PC-3 (cell line): ENCODE measurements at regions not wholly inside any gene's neighbourhood (a gene's known extent, or its start where the extent isn't known, plus 50 kb on each side); places are given as distances from the start of the nearest gene placed in this dataset.

ENCODE experiments used
- ATAC-seq: fragments of 200-7000 bp; cut with Tn5 transposase; 2 replicates; pipeline ENCODE4 v1.9.1; 2020; ENCODE audit warnings: mild to moderate bottlenecking, moderate library complexity
- BruUV-seq: library from RNA; stranded (reverse); fragments of 400-500 nt; replicated peaks from 2 replicates; lab custom pipeline; 2021; lab: Mats Ljungman, UMichigan
- CTCF ChIA-PET: fragments of 300-600 bp; sonication (Branson Sonifier 250); formaldehyde crosslinking; loops from one replicate; lab custom pipeline; 2022; ENCODE audit warnings: antibody characterized with exemption; lab: Charles Lee
- POLR2A ChIA-PET: fragments of 300-600 bp; sonication (Branson Sonifier 250); formaldehyde crosslinking; loops from one replicate; lab custom pipeline; 2022; ENCODE audit warnings: antibody characterized with exemption; ENCODE audit not compliant: unreplicated experiment; lab: Charles Lee
- DNase-seq: peaks from one replicate; pipeline ENCODE4 v3.0.0-alpha.2; 2015
- H2AFZ ChIP-seq: fragments of 300-600 bp; sonication (generic); 2 replicates; pipeline ENCODE4 v1.6.0; 2016; ENCODE audit warnings: antibody characterized with exemption, low read length
- H3F3A ChIP-seq: fragments of 300-600 bp; sonication (generic); one replicate; pipeline ENCODE4 v1.6.0; 2017; ENCODE audit warnings: antibody characterized with exemption, low read length, control low read depth, mild to moderate bottlenecking; ENCODE audit not compliant: unreplicated experiment
- H3K27ac ChIP-seq: fragments of 300-600 bp; sonication (generic); 2 replicates; pipeline ENCODE4 v1.5.1; 2016; ENCODE audit warnings: mild to moderate bottlenecking, low read length
- H3K27me3 ChIP-seq: fragments of 300-600 bp; sonication (generic); 2 replicates; pipeline ENCODE4 v1.6.1; 2016; ENCODE audit warnings: low read length, mixed read lengths
- H3K36me3 ChIP-seq: fragments of 300-600 bp; sonication (generic); 2 replicates; pipeline ENCODE4 v1.6.1; 2016; ENCODE audit warnings: low read depth, mixed run types, low read length, mixed read lengths
- H3K4me1 ChIP-seq: fragments of 300-600 bp; sonication (generic); 2 replicates; pipeline ENCODE4 v1.5.1; 2016; ENCODE audit warnings: low read length; ENCODE audit not compliant: insufficient read depth
- H3K4me2 ChIP-seq: fragments of 300-600 bp; sonication (generic); 2 replicates; pipeline ENCODE4 v1.6.0; 2016; ENCODE audit warnings: low read length
- H3K4me3 ChIP-seq: fragments of 300-600 bp; sonication (generic); 2 replicates; pipeline ENCODE4 v1.5.1; 2016; ENCODE audit warnings: mild to moderate bottlenecking, low read length, mixed read lengths
- H3K79me2 ChIP-seq: fragments of 300-600 bp; sonication (generic); 2 replicates; pipeline ENCODE4 v1.6.1; 2017; ENCODE audit warnings: low read length, mixed read lengths
- H3K9ac ChIP-seq: fragments of 300-600 bp; sonication (generic); 2 replicates; pipeline ENCODE4 v1.6.0; 2016; ENCODE audit warnings: mild to moderate bottlenecking, low read length
- H3K9me2 ChIP-seq: fragments of 300-600 bp; sonication (generic); replicated peaks from 2 replicates; pipeline ENCODE4 v1.6.1; 2016; ENCODE audit warnings: mixed run types, low read length, mixed read lengths
- H3K9me3 ChIP-seq: fragments of 300-600 bp; sonication (generic); 2 replicates; pipeline ENCODE4 v1.6.1; 2016; ENCODE audit warnings: low read length, mixed read lengths
- H4K20me1 ChIP-seq: fragments of 300-600 bp; sonication (generic); 2 replicates; pipeline ENCODE4 v1.6.1; 2016; ENCODE audit warnings: low read length, mixed read lengths
- CTCF ChIP-seq: fragments of 300-600 bp; sonication (generic); conservative IDR thresholded peaks from 2 replicates; pipeline ENCODE4 v1.5.1; 2017; ENCODE audit warnings: antibody characterized with exemption, low read depth, mild to moderate bottlenecking, low read length
- EZH2 ChIP-seq: fragments of 300-600 bp; sonication (generic); IDR thresholded peaks from one replicate; pipeline ENCODE4 v1.6.1; 2017; ENCODE audit warnings: antibody characterized with exemption, mild to moderate bottlenecking, low read length; ENCODE audit not compliant: unreplicated experiment
- EZH2phosphoT487 ChIP-seq: fragments of 300-600 bp; sonication (generic); IDR thresholded peaks from 2 replicates; pipeline ENCODE4 v1.6.1; 2018; ENCODE audit warnings: mild to moderate bottlenecking, antibody characterized with exemption, low read length, borderline replicate concordance
- intact Hi-C: fragments of 100-400 bp; cut with micrococcal nuclease; formaldehyde crosslinking; loops from 2 replicates; pipeline ENCODE4 v1.9.0; 2023

- Histone ChIP-seq H3K9me2 (no peaks in the 10 kb centered on the region), H2AFZ (no peak overlapping the region), H3K27me3 (peaks cover 95% of the 10 kb centered on the region), H3K79me2 (no peaks in the 10 kb centered on the region), H3K4me3 (no peak overlapping the region), H3F3A (no peaks in the 10 kb centered on the region), H3K27ac (no peak overlapping the region), H3K9me3 (no peaks in the 10 kb centered on the region), H3K36me3 (no peaks in the 10 kb centered on the region), H3K4me1 (no peaks in the 10 kb centered on the region), H3K9ac (no peak overlapping the region), H4K20me1 (no peaks in the 10 kb centered on the region), H3K4me2 (no peak overlapping the region)
- CTCF ChIA-PET = no interaction called here
- no TSS peak for BruUV-seq
- no peak for TF ChIP-seq EZH2phosphoT487
- no peak for TF ChIP-seq CTCF
- no peak for TF ChIP-seq EZH2
- DNase-seq (no peak), ATAC-seq (no peak)
- POLR2A ChIA-PET = no interaction called here
- intact Hi-C loops = no loop called here
Observed at GRCh38 chr2:883260-883802, 67.3 kb upstream of the SNTG2 start.

GRCh38 chr2:881204-881918 lies 69.3 kb upstream of the SNTG2 start:
- no peak overlapping the region for H3K4me3 ChIP-seq
- no peaks in the 10 kb centered on the region for H3F3A ChIP-seq
- H3K27ac ChIP-seq = no peak overlapping the region
- no peak overlapping the region for H2AFZ ChIP-seq
- POLR2A ChIA-PET = no interaction called here
- intact Hi-C loops = no loop called here
- peaks cover 94% of the 10 kb centered on the region for H3K27me3 ChIP-seq
- ATAC-seq (no peak), DNase-seq (no peak)
- H3K9me3 ChIP-seq = no peaks in the 10 kb centered on the region
- no TSS peak for BruUV-seq
- no peaks in the 10 kb centered on the region for H3K79me2 ChIP-seq
- H3K9ac ChIP-seq = no peak overlapping the region
- TF ChIP-seq CTCF (no peak), EZH2phosphoT487 (no peak), EZH2 (no peak)
- H3K4me1 ChIP-seq = no peaks in the 10 kb centered on the region
- no peaks in the 10 kb centered on the region for H4K20me1 ChIP-seq
- CTCF ChIA-PET = no interaction called here
- H3K36me3 ChIP-seq = no peaks in the 10 kb centered on the region
- no peaks in the 10 kb centered on the region for H3K9me2 ChIP-seq
- no peak overlapping the region for H3K4me2 ChIP-seq
